ENCODE measurements at regions not wholly inside any gene's neighbourhood (a gene's known extent, or its start where the extent isn't known, plus 50 kb on each side); places are given as distances from the start of the nearest gene placed in this dataset.

GRCh38 chr2:66981074-66981473, 416.1 kb upstream of the ETAA1 start:
- no peaks in the 10 kb centered on the region for H3K9me3 ChIP-seq (ENCODE audit: control insufficient read depth, low read length)
- DNase-seq (no peak), ATAC-seq (no peak)
- H3K27ac ChIP-seq (ENCODE audit: low read length) = no peak overlapping the region
- intact Hi-C loops (cut with DNase I) = no loop called here
- H3K27me3 ChIP-seq (ENCODE audit: control insufficient read depth, insufficient read depth) = no peaks in the 10 kb centered on the region
- H3K4me3 ChIP-seq (ENCODE audit: low read length) = no peak overlapping the region
- no peaks in the 10 kb centered on the region for H3K4me1 ChIP-seq (ENCODE audit: control insufficient read depth, insufficient read depth, low read length)
- 80% methylated on average over 2 of the region's 2 CpGs for WGBS

GRCh38 chr2:66982766-66983165, 414.4 kb upstream of the ETAA1 start:
- Histone ChIP-seq H3K4me3 (ENCODE audit: low read length) (no peak overlapping the region), H3K9me3 (ENCODE audit: control insufficient read depth, low read length) (no peaks in the 10 kb centered on the region), H3K27ac (ENCODE audit: low read length) (no peak overlapping the region), H3K27me3 (ENCODE audit: control insufficient read depth, insufficient read depth) (no peaks in the 10 kb centered on the region), H3K4me1 (ENCODE audit: control insufficient read depth, insufficient read depth, low read length) (no peaks in the 10 kb centered on the region)
- ATAC-seq (no peak), DNase-seq (no peak)
- intact Hi-C loops (cut with DNase I) = no loop called here

- H3K27ac ChIP-seq (ENCODE audit: low read length) = no peak overlapping the region
- H3K4me3 ChIP-seq (ENCODE audit: low read length) = no peak overlapping the region
- ATAC-seq (no peak), DNase-seq (no peak)
- H3K4me1 ChIP-seq (ENCODE audit: control insufficient read depth, insufficient read depth, low read length) = no peaks in the 10 kb centered on the region
- intact Hi-C loops (cut with DNase I) = no loop called here
- no peaks in the 10 kb centered on the region for H3K9me3 ChIP-seq (ENCODE audit: control insufficient read depth, low read length)
- no peaks in the 10 kb centered on the region for H3K27me3 ChIP-seq (ENCODE audit: control insufficient read depth, insufficient read depth)
Observed at GRCh38 chr2:66984864-66985263, 412.3 kb upstream of the ETAA1 start.

- intact Hi-C loops (cut with DNase I) = no loop called here
- H3K27ac ChIP-seq (ENCODE audit: low read length) = no peak overlapping the region
- ATAC-seq = no peak
- no peak overlapping the region for H3K4me3 ChIP-seq (ENCODE audit: low read length)
- DNase-seq = no peak
- WGBS = 29% methylated on average over 1 of the region's 1 CpG
- no peaks in the 10 kb centered on the region for H3K9me3 ChIP-seq (ENCODE audit: control insufficient read depth, low read length)
- H3K27me3 ChIP-seq (ENCODE audit: control insufficient read depth, insufficient read depth) = no peaks in the 10 kb centered on the region
- H3K4me1 ChIP-seq (ENCODE audit: control insufficient read depth, insufficient read depth, low read length) = no peaks in the 10 kb centered on the region
Observed at GRCh38 chr2:66985906-66986305, 411.2 kb upstream of the ETAA1 start.

- ATAC-seq (no peak), DNase-seq (no peak)
- 60% methylated on average over 4 of the region's 4 CpGs for WGBS
- Histone ChIP-seq H3K27ac (ENCODE audit: low read length) (no peak overlapping the region), H3K27me3 (ENCODE audit: control insufficient read depth, insufficient read depth) (no peaks in the 10 kb centered on the region), H3K4me3 (ENCODE audit: low read length) (no peak overlapping the region), H3K9me3 (ENCODE audit: control insufficient read depth, low read length) (no peaks in the 10 kb centered on the region), H3K4me1 (ENCODE audit: control insufficient read depth, insufficient read depth, low read length) (no peaks in the 10 kb centered on the region)
- intact Hi-C loops (cut with DNase I) = no loop called here
Observed at GRCh38 chr2:66987733-66988132, 409.4 kb upstream of the ETAA1 start.

GRCh38 chr2:66994654-66995053, 402.5 kb upstream of the ETAA1 start:
- DNase-seq (no peak), ATAC-seq (no peak)
- Histone ChIP-seq H3K4me1 (ENCODE audit: control insufficient read depth, insufficient read depth, low read length) (no peaks in the 10 kb centered on the region), H3K4me3 (ENCODE audit: low read length) (no peak overlapping the region), H3K9me3 (ENCODE audit: control insufficient read depth, low read length) (no peaks in the 10 kb centered on the region), H3K27me3 (ENCODE audit: control insufficient read depth, insufficient read depth) (no peaks in the 10 kb centered on the region), H3K27ac (ENCODE audit: low read length) (no peak overlapping the region)
- 46% methylated on average over 1 of the region's 1 CpG for WGBS
- intact Hi-C loops (cut with DNase I) = no loop called here

GRCh38 chr2:66995636-66996035, 401.5 kb upstream of the ETAA1 start:
- Histone ChIP-seq H3K27me3 (ENCODE audit: control insufficient read depth, insufficient read depth) (no peaks in the 10 kb centered on the region), H3K9me3 (ENCODE audit: control insufficient read depth, low read length) (no peaks in the 10 kb centered on the region), H3K27ac (ENCODE audit: low read length) (no peak overlapping the region), H3K4me3 (ENCODE audit: low read length) (no peak overlapping the region), H3K4me1 (ENCODE audit: control insufficient read depth, insufficient read depth, low read length) (no peaks in the 10 kb centered on the region)
- intact Hi-C loops (cut with DNase I) = no loop called here
- DNase-seq = no peak
- WGBS = 88% methylated on average over 3 of the region's 3 CpGs
- no peak for ATAC-seq

GRCh38 chr2:67002618-67003371, 394.3 kb upstream of the ETAA1 start:
- ATAC-seq = no peak
- Histone ChIP-seq H3K27me3 (ENCODE audit: control insufficient read depth, insufficient read depth) (no peaks in the 10 kb centered on the region), H3K9me3 (ENCODE audit: control insufficient read depth, low read length) (no peaks in the 10 kb centered on the region), H3K27ac (ENCODE audit: low read length) (no peak overlapping the region), H3K4me3 (ENCODE audit: low read length) (no peak overlapping the region), H3K4me1 (ENCODE audit: control insufficient read depth, insufficient read depth, low read length) (no peaks in the 10 kb centered on the region)
- intact Hi-C loops (cut with DNase I) = no loop called here
- 88% methylated on average over 5 of the region's 5 CpGs for WGBS
- no peak for DNase-seq

- H3K4me3 ChIP-seq (ENCODE audit: low read length) = no peak overlapping the region
- H3K9me3 ChIP-seq (ENCODE audit: control insufficient read depth, low read length) = no peaks in the 10 kb centered on the region
- WGBS = 80% methylated on average over 5 of the region's 5 CpGs
- H3K27ac ChIP-seq (ENCODE audit: low read length) = no peak overlapping the region
- intact Hi-C loops (cut with DNase I) = no loop called here
- no peaks in the 10 kb centered on the region for H3K4me1 ChIP-seq (ENCODE audit: control insufficient read depth, insufficient read depth, low read length)
- no peaks in the 10 kb centered on the region for H3K27me3 ChIP-seq (ENCODE audit: control insufficient read depth, insufficient read depth)
- ATAC-seq (no peak), DNase-seq (no peak)
Observed at GRCh38 chr2:67006373-67006960, 390.7 kb upstream of the ETAA1 start.

GRCh38 chr2:67008155-67008554, 389.0 kb upstream of the ETAA1 start:
- 55% methylated on average over 4 of the region's 4 CpGs for WGBS
- no peaks in the 10 kb centered on the region for H3K9me3 ChIP-seq (ENCODE audit: control insufficient read depth, low read length)
- no peaks in the 10 kb centered on the region for H3K4me1 ChIP-seq (ENCODE audit: control insufficient read depth, insufficient read depth, low read length)
- no peaks in the 10 kb centered on the region for H3K27me3 ChIP-seq (ENCODE audit: control insufficient read depth, insufficient read depth)
- no peak overlapping the region for H3K4me3 ChIP-seq (ENCODE audit: low read length)
- intact Hi-C loops (cut with DNase I) = no loop called here
- H3K27ac ChIP-seq (ENCODE audit: low read length) = no peak overlapping the region
- ATAC-seq (no peak), DNase-seq (no peak)

GRCh38 chr2:67012165-67012564, 385.0 kb upstream of the ETAA1 start:
- DNase-seq (no peak), ATAC-seq (no peak)
- Histone ChIP-seq H3K9me3 (ENCODE audit: control insufficient read depth, low read length) (no peaks in the 10 kb centered on the region), H3K4me1 (ENCODE audit: control insufficient read depth, insufficient read depth, low read length) (no peaks in the 10 kb centered on the region), H3K27me3 (ENCODE audit: control insufficient read depth, insufficient read depth) (no peaks in the 10 kb centered on the region), H3K4me3 (ENCODE audit: low read length) (no peak overlapping the region), H3K27ac (ENCODE audit: low read length) (no peak overlapping the region)
- intact Hi-C loops (cut with DNase I) = no loop called here
- 86% methylated on average over 1 of the region's 1 CpG for WGBS

- H3K4me3 ChIP-seq (ENCODE audit: low read length) = no peak overlapping the region
- no peaks in the 10 kb centered on the region for H3K9me3 ChIP-seq (ENCODE audit: control insufficient read depth, low read length)
- H3K27me3 ChIP-seq (ENCODE audit: control insufficient read depth, insufficient read depth) = no peaks in the 10 kb centered on the region
- no peak for DNase-seq
- intact Hi-C loops (cut with DNase I) = no loop called here
- no peak overlapping the region for H3K27ac ChIP-seq (ENCODE audit: low read length)
- WGBS = 45% methylated on average over 1 of the region's 1 CpG
- no peaks in the 10 kb centered on the region for H3K4me1 ChIP-seq (ENCODE audit: control insufficient read depth, insufficient read depth, low read length)
- ATAC-seq = no peak
Observed at GRCh38 chr2:67013821-67014220, 383.3 kb upstream of the ETAA1 start.

Data from right cardiac atrium (tissue), 5 donors.